PFSK-1 (cell line): ENCODE measurements at regions not wholly inside any gene's neighbourhood (a gene's known extent, or its start where the extent isn't known, plus 50 kb on each side); places are given as distances from the start of the nearest gene placed in this dataset.

ENCODE experiments used
- FOXP2 ChIP-seq: optimal IDR thresholded peaks from 2 replicates; pipeline ENCODE3; 2011; ENCODE audit warnings: borderline replicate concordance, control low read depth, inconsistent platforms; ENCODE audit not compliant: insufficient read depth; ENCODE audit errors: extremely low read length, extremely low read depth
- POLR2AphosphoS5 ChIP-seq: IDR thresholded peaks from 2 replicates; pipeline ENCODE4 v1.6.1; 2012; ENCODE audit warnings: low read depth, mild to moderate bottlenecking, control low read depth, low read length, moderate library complexity
- REST ChIP-seq, 2 experiments: IDR thresholded peaks; 2 replicates each; pipeline versions ENCODE4 v1.6.1 to v1.8.0; 2011 to 2012; ENCODE audit warnings: low read depth in 2 of 2, low read length in 2 of 2, control low read depth in 1 of 2, inconsistent platforms in 1 of 2, mild to moderate bottlenecking in 1 of 2, moderate library complexity in 1 of 2; ENCODE audit not compliant: insufficient read depth in 1 of 2
- SIN3A ChIP-seq: IDR thresholded peaks from 2 replicates; pipeline ENCODE4 v1.6.1; 2012; ENCODE audit warnings: mild to moderate bottlenecking, low read length, moderate library complexity, borderline replicate concordance; ENCODE audit not compliant: insufficient read depth
- TAF1 ChIP-seq: IDR thresholded peaks from 2 replicates; pipeline ENCODE4 v1.6.1; 2012; ENCODE audit warnings: low read length, control low read depth, borderline replicate concordance; ENCODE audit not compliant: insufficient read depth

DNA sequence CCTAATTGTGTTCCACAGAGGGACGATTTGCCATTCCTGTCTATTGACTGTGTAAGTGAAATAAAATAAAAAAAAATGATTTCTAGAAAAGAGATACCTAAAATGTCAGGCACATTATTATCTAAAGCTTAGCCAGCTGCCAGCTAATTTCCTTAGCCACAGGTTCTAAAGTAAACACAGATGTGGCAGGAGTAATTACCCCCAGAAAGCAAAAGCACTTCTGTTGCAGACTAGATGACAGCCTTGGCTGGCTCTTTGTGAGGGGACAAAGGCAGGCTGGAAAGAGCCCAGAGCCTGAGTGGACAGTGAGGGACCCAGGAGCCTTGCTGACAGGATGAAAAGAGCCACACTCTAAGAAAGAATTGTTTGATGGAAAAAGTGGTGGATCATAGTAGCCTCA, 418.1 kb downstream of the LRIG3 start:
- TF ChIP-seq REST (IDR thresholded peaks at IDR 0.05; ENCODE audit: insufficient read depth in 1 of 2, low read depth in 2 of 2, low read length in 2 of 2) (0 out of 4 replicates have a peak, but pooled peaks of 1 of the 2 experiments have one; percentile 20), POLR2AphosphoS5 (no peak), TAF1 (no peak), FOXP2 (no peak), SIN3A (no peak)

DNA sequence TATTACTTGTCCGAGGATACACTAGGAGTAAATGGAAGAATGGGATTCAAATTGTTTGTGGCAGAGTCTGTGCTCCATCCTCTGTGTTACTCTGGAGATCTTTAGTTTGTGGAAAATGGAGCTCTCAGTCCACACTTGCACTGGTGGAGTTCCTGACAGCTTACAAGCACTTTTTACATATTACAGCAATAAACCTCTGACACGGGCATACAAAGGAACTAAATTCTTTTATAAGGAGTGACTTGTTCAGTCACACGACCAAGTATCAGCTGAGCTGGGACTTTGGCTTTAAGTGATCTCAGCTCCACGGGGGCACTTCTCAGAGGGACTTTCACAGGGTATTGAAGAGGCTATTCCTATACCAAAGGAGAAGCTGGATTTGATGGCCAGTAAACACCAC, 417.5 kb downstream of the LRIG3 start:
- TF ChIP-seq POLR2AphosphoS5 (no peak), SIN3A (no peak), FOXP2 (no peak), TAF1 (no peak), REST (IDR thresholded peaks at IDR 0.05; ENCODE audit: insufficient read depth in 1 of 2, low read depth in 2 of 2, low read length in 2 of 2) (no peak)

DNA sequence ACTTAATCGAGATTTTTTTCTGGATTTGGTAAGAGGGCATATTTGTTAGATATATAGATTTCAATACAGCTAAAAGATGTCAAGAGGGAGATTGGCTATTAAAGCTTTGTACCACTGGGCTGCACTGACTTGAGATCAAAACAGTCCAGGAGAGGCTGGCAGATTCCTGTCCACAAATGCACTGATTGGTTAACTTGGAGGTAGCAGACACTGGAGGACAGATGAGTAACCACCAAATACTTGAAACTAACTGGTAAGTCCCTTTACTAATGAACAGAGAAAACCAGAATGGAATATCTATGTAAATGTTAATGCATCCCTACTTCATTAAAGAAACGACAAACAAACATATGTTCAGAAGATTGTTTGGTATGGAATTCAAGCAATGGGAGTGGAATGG, 416.6 kb downstream of the LRIG3 start:
- no peak for TF ChIP-seq TAF1
- no peak for TF ChIP-seq REST (IDR thresholded peaks at IDR 0.05; ENCODE audit: insufficient read depth in 1 of 2, low read depth in 2 of 2, low read length in 2 of 2)
- TF ChIP-seq POLR2AphosphoS5, result no peak
- no peak for TF ChIP-seq FOXP2

GRCh38 chr12:58504143-58504938, 416.0 kb downstream of the LRIG3 start:
- TF ChIP-seq POLR2AphosphoS5, result no peak
- no peak for TF ChIP-seq SIN3A
- no peak for TF ChIP-seq FOXP2
- TF ChIP-seq TAF1, result no peak
- TF ChIP-seq REST (IDR thresholded peaks at IDR 0.05; ENCODE audit: insufficient read depth in 1 of 2, low read depth in 2 of 2, low read length in 2 of 2), result no peak
